ENCODE measurements at regions not wholly inside any gene's neighbourhood (a gene's known extent, or its start where the extent isn't known, plus 50 kb on each side); places are given as distances from the start of the nearest gene placed in this dataset.

GRCh38 chr7:121676168-121676567, 196.8 kb upstream of the PTPRZ1 start:
- TF ChIP-seq POLR2AphosphoS5 (IDR thresholded peaks at IDR 0.05; ENCODE audit: low read depth, low read length) (no peak), REST (IDR thresholded peaks at IDR 0.05; ENCODE audit: insufficient read depth in 1 of 2, low read depth in 2 of 2, low read length in 2 of 2) (no peak), SIN3A (IDR thresholded peaks at IDR 0.05; ENCODE audit: borderline replicate concordance, insufficient read depth, low read length) (no peak), TAF1 (IDR thresholded peaks at IDR 0.05; ENCODE audit: borderline replicate concordance, insufficient read depth, low read length) (no peak)
